GM23338 (cell line): ENCODE measurements at regions not wholly inside any gene's neighbourhood (a gene's known extent, or its start where the extent isn't known, plus 50 kb on each side); places are given as distances from the start of the nearest gene placed in this dataset.

Experiments used
- ATAC-seq: fragments of 200-7000 bp; cut with Tn5 transposase; 3 replicates; pipeline ENCODE4 v1.9.1; 2020
- DNase-seq: peaks from one replicate; pipeline ENCODE4 v3.0.0-alpha.2; 2015; ENCODE audit warnings: low spot score
- H2AFZ ChIP-seq: fragments of 200-600 bp; sonication (generic); 2 replicates; pipeline ENCODE4 v1.8.0; 2016; ENCODE audit warnings: antibody characterized with exemption, mild to moderate bottlenecking, moderate library complexity
- H3F3A ChIP-seq: fragments of 200-600 bp; sonication (generic); replicated peaks from 2 replicates; pipeline ENCODE4 v1.8.0; 2017; ENCODE audit warnings: antibody characterized with exemption, mixed run types, low read depth
- H3K27ac ChIP-seq: fragments of 200-600 bp; sonication (generic); 2 replicates; pipeline ENCODE4 v1.6.1; 2016; ENCODE audit warnings: low read depth
- H3K27me3 ChIP-seq: fragments of 200-600 bp; sonication (generic); 2 replicates; pipeline ENCODE4 v1.8.0; 2016; ENCODE audit warnings: mild to moderate bottlenecking, mixed run types, moderate library complexity; ENCODE audit not compliant: insufficient read depth
- H3K36me3 ChIP-seq: fragments of 200-600 bp; sonication (generic); 2 replicates; pipeline ENCODE4 v1.8.0; 2016; ENCODE audit warnings: mild to moderate bottlenecking; ENCODE audit not compliant: insufficient read depth
- H3K4me1 ChIP-seq: fragments of 200-600 bp; sonication (generic); 2 replicates; pipeline ENCODE4 v1.8.0; 2016; ENCODE audit warnings: mild to moderate bottlenecking, moderate library complexity; ENCODE audit not compliant: insufficient read depth
- H3K4me2 ChIP-seq: fragments of 200-600 bp; sonication (generic); 2 replicates; pipeline ENCODE4 v1.7.1; 2017; ENCODE audit warnings: mixed run types
- H3K4me3 ChIP-seq: fragments of 200-600 bp; sonication (generic); 2 replicates; pipeline ENCODE4 v1.6.1; 2016; ENCODE audit warnings: mixed run types
- H3K79me2 ChIP-seq: fragments of 200-600 bp; sonication (generic); replicated peaks from 2 replicates; pipeline ENCODE4 v1.8.0; 2017; ENCODE audit warnings: mild to moderate bottlenecking; ENCODE audit not compliant: insufficient read depth
- H3K9me2 ChIP-seq: fragments of 200-600 bp; sonication (generic); 2 replicates; pipeline ENCODE4 v1.8.0; 2017; ENCODE audit not compliant: insufficient read depth
- H4K20me1 ChIP-seq: fragments of 200-600 bp; sonication (generic); replicated peaks from 2 replicates; pipeline ENCODE4 v1.8.0; 2017; ENCODE audit warnings: mild to moderate bottlenecking; ENCODE audit not compliant: insufficient read depth
- H3K27ac Mint-ChIP-seq: 2 replicates; pipeline ENCODE4 v1.8.0; 2020; ENCODE audit warnings: inconsistent platforms, mild to moderate bottlenecking, moderate library complexity, mixed read lengths
- H3K27me3 Mint-ChIP-seq: 3 replicates; pipeline ENCODE4 v1.8.0; 2022; ENCODE audit warnings: low read depth, mild to moderate bottlenecking, moderate library complexity, mixed read lengths, inconsistent platforms; ENCODE audit not compliant: insufficient read depth, poor library complexity
- H3K36me3 Mint-ChIP-seq: 3 replicates; pipeline ENCODE4 v1.8.0; 2021; ENCODE audit warnings: low read depth, mild to moderate bottlenecking, inconsistent platforms, moderate library complexity, mixed read lengths
- H3K4me1 Mint-ChIP-seq: 3 replicates; pipeline ENCODE4 v1.8.0; 2020; ENCODE audit warnings: mild to moderate bottlenecking, inconsistent platforms, mixed read lengths
- H3K4me3 Mint-ChIP-seq: 3 replicates; pipeline ENCODE4 v1.8.0; 2021; ENCODE audit warnings: moderate library complexity, mild to moderate bottlenecking, inconsistent platforms, mixed read lengths
- H3K9me3 Mint-ChIP-seq: 3 replicates; pipeline ENCODE4 v1.8.0; 2020; ENCODE audit warnings: moderate library complexity, mild to moderate bottlenecking, inconsistent platforms, mixed read lengths
- CREB1 ChIP-seq: fragments of 250-450 bp; sonication (Bioruptor Pico); IDR thresholded peaks from 2 replicates; pipeline ENCODE4 v1.5.0; 2020; ENCODE audit warnings: low read depth, mild to moderate bottlenecking, moderate library complexity
- EZH2 ChIP-seq: fragments of 200-600 bp; sonication (generic); IDR thresholded peaks from one replicate; pipeline ENCODE4 v1.8.0; 2017; ENCODE audit warnings: antibody characterized with exemption, mild to moderate bottlenecking, low read depth; ENCODE audit not compliant: unreplicated experiment
- EZH2phosphoT487 ChIP-seq: fragments of 200-600 bp; sonication (generic); IDR thresholded peaks from one replicate; pipeline ENCODE4 v1.8.1; 2018; ENCODE audit warnings: antibody characterized with exemption; ENCODE audit not compliant: unreplicated experiment
- JUNB ChIP-seq: IDR thresholded peaks from one replicate; pipeline ENCODE4 v1.6.1; 2016; ENCODE audit warnings: antibody characterized with exemption; ENCODE audit not compliant: unreplicated experiment
- NANOG ChIP-seq: IDR thresholded peaks from 2 replicates; pipeline ENCODE4 v1.6.1; 2016; ENCODE audit warnings: antibody characterized with exemption, borderline replicate concordance
- POLR2AphosphoS5 ChIP-seq: IDR thresholded peaks from 2 replicates; pipeline ENCODE4 v1.6.1; 2016; ENCODE audit warnings: antibody characterized with exemption, low read depth
- STAT1 ChIP-seq: IDR thresholded peaks from one replicate; pipeline ENCODE4 v1.6.1; 2016; ENCODE audit warnings: antibody characterized with exemption; ENCODE audit not compliant: unreplicated experiment
- ZNF114 ChIP-seq: fragments of 250-450 bp; sonication (Bioruptor Pico); IDR thresholded peaks from 2 replicates; pipeline ENCODE4 v1.5.0; 2020; ENCODE audit warnings: mild to moderate bottlenecking, moderate library complexity
- TF ChIP-seq, protein P1 (sequence below), 2 experiments: fragments of 200-600 bp in 1 of 2; sonication (generic) in 1 of 2; conservative IDR thresholded peaks; 2 replicates each; pipeline versions ENCODE4 v1.5.1 to v1.6.1; 2016 to 2017; ENCODE audit warnings: antibody characterized with exemption in 2 of 2, low read depth in 2 of 2, mild to moderate bottlenecking in 2 of 2, moderate library complexity in 1 of 2
- TF ChIP-seq, protein P2 (sequence below): IDR thresholded peaks from one replicate; pipeline ENCODE4 v1.6.1; 2018; ENCODE audit warnings: antibody characterized with exemption; ENCODE audit not compliant: unreplicated experiment
- TF ChIP-seq, protein P3 (sequence below): fragments of 250-450 bp; sonication (Bioruptor Pico); IDR thresholded peaks from 2 replicates; pipeline ENCODE4 v1.5.0; 2020; ENCODE audit warnings: mild to moderate bottlenecking, moderate library complexity

DNA sequence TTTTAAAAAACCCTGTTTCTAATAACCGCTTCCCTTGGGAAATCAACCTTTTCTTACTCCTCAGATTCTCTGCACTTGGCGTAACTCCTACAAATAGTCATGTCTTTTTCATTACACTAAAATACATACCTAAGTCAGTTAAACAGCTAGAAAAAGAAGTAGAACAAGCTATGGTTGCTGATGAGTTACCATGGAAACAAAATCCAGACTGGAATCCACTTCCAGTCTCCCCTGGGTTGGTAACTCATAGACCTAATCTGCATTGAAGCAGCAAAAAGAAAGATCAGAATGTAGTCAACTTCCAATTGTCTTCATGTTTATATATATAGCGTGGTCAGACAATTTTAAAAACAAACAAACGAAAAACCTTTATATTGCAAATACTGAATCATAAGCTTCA is 260.8 kb upstream of the LRRN1 start:
- Histone ChIP-seq H3K27me3 (no peaks in the 10 kb centered on the region), H2AFZ (no peak overlapping the region), H4K20me1 (no peaks in the 10 kb centered on the region), H3K4me2 (no peak overlapping the region), H3K4me1 (no peaks in the 10 kb centered on the region), H3K36me3 (no peaks in the 10 kb centered on the region), H3K4me3 (no peak overlapping the region), H3K9me2 (no peaks in the 10 kb centered on the region), H3F3A (no peaks in the 10 kb centered on the region), H3K79me2 (no peaks in the 10 kb centered on the region), H3K27ac (no peak overlapping the region)
- H3K27me3 Mint-ChIP-seq = peaks cover 8% of the 10 kb centered on the region
- H3K4me3 Mint-ChIP-seq = no peak overlapping the region
- peaks cover 97% of the 10 kb centered on the region for H3K9me3 Mint-ChIP-seq
- H3K36me3 Mint-ChIP-seq = peaks cover 34% of the 10 kb centered on the region
- TF ChIP-seq, protein P1, sequence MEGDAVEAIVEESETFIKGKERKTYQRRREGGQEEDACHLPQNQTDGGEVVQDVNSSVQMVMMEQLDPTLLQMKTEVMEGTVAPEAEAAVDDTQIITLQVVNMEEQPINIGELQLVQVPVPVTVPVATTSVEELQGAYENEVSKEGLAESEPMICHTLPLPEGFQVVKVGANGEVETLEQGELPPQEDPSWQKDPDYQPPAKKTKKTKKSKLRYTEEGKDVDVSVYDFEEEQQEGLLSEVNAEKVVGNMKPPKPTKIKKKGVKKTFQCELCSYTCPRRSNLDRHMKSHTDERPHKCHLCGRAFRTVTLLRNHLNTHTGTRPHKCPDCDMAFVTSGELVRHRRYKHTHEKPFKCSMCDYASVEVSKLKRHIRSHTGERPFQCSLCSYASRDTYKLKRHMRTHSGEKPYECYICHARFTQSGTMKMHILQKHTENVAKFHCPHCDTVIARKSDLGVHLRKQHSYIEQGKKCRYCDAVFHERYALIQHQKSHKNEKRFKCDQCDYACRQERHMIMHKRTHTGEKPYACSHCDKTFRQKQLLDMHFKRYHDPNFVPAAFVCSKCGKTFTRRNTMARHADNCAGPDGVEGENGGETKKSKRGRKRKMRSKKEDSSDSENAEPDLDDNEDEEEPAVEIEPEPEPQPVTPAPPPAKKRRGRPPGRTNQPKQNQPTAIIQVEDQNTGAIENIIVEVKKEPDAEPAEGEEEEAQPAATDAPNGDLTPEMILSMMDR (conservative IDR thresholded peaks at IDR 0.05; ENCODE audit: low read depth in 2 of 2) = no peak
- TF ChIP-seq POLR2AphosphoS5 (no peak), EZH2phosphoT487 (no peak)
- H3K4me1 Mint-ChIP-seq = no peaks in the 10 kb centered on the region
- ATAC-seq = no peak
- DNase-seq = no peak
- H3K27ac Mint-ChIP-seq = no peak overlapping the region

DNA sequence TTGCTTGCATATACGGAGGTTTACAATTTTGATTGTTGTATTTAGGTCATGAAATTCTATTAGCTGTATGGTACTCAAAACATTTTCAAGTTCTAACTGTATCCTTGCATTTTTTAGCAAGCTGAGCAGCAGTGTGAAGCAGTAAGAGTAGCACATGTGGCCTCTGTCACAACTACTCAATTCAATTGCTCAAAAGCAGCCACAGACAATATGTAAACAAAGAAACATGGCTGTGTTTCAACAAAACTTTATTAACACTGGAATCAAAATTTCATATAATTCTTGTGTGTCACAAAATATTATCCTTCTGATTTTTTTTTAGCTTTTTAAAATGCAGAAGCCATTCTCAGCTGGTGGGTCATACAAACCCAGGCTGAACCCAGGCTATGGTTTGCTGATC is 266.7 kb upstream of the LRRN1 start:
- Histone ChIP-seq H3K4me1 (no peaks in the 10 kb centered on the region), H3K36me3 (no peaks in the 10 kb centered on the region; the same call in 1 of the 2 replicates), H2AFZ (no peak overlapping the region), H3K9me2 (no peaks in the 10 kb centered on the region), H4K20me1 (no peaks in the 10 kb centered on the region), H3K4me2 (no peak overlapping the region), H3K27ac (no peak overlapping the region), H3K79me2 (no peaks in the 10 kb centered on the region), H3K27me3 (no peaks in the 10 kb centered on the region), H3K4me3 (no peak overlapping the region), H3F3A (no peaks in the 10 kb centered on the region)
- peaks cover 18% of the 10 kb centered on the region for H3K36me3 Mint-ChIP-seq
- no peak for ATAC-seq
- no peak overlapping the region for H3K4me3 Mint-ChIP-seq
- no peak overlapping the region for H3K27ac Mint-ChIP-seq
- H3K4me1 Mint-ChIP-seq = no peaks in the 10 kb centered on the region
- peaks cover 93% of the 10 kb centered on the region for H3K9me3 Mint-ChIP-seq
- DNase-seq = no peak
- H3K27me3 Mint-ChIP-seq = peaks cover 1% of the 10 kb centered on the region
- TF ChIP-seq CREB1 (CRISPR knock-in tag) (no peak), NANOG (no peak), EZH2phosphoT487 (no peak), ZNF114 (CRISPR knock-in tag) (no peak), EZH2 (no peak), STAT1 (no peak), JUNB (no peak), POLR2AphosphoS5 (no peak)
- TF ChIP-seq, protein P2, sequence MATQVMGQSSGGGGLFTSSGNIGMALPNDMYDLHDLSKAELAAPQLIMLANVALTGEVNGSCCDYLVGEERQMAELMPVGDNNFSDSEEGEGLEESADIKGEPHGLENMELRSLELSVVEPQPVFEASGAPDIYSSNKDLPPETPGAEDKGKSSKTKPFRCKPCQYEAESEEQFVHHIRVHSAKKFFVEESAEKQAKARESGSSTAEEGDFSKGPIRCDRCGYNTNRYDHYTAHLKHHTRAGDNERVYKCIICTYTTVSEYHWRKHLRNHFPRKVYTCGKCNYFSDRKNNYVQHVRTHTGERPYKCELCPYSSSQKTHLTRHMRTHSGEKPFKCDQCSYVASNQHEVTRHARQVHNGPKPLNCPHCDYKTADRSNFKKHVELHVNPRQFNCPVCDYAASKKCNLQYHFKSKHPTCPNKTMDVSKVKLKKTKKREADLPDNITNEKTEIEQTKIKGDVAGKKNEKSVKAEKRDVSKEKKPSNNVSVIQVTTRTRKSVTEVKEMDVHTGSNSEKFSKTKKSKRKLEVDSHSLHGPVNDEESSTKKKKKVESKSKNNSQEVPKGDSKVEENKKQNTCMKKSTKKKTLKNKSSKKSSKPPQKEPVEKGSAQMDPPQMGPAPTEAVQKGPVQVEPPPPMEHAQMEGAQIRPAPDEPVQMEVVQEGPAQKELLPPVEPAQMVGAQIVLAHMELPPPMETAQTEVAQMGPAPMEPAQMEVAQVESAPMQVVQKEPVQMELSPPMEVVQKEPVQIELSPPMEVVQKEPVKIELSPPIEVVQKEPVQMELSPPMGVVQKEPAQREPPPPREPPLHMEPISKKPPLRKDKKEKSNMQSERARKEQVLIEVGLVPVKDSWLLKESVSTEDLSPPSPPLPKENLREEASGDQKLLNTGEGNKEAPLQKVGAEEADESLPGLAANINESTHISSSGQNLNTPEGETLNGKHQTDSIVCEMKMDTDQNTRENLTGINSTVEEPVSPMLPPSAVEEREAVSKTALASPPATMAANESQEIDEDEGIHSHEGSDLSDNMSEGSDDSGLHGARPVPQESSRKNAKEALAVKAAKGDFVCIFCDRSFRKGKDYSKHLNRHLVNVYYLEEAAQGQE = no peak
- TF ChIP-seq, protein P3, sequence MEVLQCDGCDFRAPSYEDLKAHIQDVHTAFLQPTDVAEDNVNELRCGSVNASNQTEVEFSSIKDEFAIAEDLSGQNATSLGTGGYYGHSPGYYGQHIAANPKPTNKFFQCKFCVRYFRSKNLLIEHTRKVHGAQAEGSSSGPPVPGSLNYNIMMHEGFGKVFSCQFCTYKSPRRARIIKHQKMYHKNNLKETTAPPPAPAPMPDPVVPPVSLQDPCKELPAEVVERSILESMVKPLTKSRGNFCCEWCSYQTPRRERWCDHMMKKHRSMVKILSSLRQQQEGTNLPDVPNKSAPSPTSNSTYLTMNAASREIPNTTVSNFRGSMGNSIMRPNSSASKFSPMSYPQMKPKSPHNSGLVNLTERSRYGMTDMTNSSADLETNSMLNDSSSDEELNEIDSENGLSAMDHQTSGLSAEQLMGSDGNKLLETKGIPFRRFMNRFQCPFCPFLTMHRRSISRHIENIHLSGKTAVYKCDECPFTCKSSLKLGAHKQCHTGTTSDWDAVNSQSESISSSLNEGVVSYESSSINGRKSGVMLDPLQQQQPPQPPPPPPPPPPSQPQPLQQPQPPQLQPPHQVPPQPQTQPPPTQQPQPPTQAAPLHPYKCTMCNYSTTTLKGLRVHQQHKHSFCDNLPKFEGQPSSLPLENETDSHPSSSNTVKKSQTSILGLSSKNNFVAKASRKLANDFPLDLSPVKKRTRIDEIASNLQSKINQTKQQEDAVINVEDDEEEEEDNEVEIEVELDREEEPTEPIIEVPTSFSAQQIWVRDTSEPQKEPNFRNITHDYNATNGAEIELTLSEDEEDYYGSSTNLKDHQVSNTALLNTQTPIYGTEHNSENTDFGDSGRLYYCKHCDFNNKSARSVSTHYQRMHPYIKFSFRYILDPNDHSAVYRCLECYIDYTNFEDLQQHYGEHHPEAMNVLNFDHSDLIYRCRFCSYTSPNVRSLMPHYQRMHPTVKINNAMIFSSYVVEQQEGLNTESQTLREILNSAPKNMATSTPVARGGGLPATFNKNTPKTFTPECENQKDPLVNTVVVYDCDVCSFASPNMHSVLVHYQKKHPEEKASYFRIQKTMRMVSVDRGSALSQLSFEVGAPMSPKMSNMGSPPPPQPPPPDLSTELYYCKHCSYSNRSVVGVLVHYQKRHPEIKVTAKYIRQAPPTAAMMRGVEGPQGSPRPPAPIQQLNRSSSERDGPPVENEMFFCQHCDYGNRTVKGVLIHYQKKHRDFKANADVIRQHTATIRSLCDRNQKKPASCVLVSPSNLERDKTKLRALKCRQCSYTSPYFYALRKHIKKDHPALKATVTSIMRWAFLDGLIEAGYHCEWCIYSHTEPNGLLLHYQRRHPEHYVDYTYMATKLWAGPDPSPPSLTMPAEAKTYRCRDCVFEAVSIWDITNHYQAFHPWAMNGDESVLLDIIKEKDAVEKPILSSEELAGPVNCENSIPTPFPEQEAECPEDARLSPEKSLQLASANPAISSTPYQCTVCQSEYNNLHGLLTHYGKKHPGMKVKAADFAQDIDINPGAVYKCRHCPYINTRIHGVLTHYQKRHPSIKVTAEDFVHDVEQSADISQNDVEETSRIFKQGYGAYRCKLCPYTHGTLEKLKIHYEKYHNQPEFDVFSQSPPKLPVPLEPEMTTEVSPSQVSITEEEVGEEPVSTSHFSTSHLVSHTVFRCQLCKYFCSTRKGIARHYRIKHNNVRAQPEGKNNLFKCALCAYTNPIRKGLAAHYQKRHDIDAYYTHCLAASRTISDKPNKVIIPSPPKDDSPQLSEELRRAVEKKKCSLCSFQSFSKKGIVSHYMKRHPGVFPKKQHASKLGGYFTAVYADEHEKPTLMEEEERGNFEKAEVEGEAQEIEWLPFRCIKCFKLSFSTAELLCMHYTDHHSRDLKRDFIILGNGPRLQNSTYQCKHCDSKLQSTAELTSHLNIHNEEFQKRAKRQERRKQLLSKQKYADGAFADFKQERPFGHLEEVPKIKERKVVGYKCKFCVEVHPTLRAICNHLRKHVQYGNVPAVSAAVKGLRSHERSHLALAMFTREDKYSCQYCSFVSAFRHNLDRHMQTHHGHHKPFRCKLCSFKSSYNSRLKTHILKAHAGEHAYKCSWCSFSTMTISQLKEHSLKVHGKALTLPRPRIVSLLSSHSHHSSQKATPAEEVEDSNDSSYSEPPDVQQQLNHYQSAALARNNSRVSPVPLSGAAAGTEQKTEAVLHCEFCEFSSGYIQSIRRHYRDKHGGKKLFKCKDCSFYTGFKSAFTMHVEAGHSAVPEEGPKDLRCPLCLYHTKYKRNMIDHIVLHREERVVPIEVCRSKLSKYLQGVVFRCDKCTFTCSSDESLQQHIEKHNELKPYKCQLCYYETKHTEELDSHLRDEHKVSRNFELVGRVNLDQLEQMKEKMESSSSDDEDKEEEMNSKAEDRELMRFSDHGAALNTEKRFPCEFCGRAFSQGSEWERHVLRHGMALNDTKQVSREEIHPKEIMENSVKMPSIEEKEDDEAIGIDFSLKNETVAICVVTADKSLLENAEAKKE (CRISPR knock-in tag) = no peak
